ENCODE measurements at regions not wholly inside any gene's neighbourhood (a gene's known extent, or its start where the extent isn't known, plus 50 kb on each side); places are given as distances from the start of the nearest gene placed in this dataset.

- H3K27ac ChIP-seq (ENCODE audit: low read depth, low read length, poor library complexity, severe bottlenecking), result no peak overlapping the region
- H3K36me3 ChIP-seq (ENCODE audit: insufficient read depth, low read length, poor library complexity, severe bottlenecking), result no peaks in the 10 kb centered on the region
- no peaks in the 10 kb centered on the region for H3K27me3 ChIP-seq (replicated peaks; ENCODE audit: insufficient read depth, low read depth, low read length, poor library complexity)
- TF ChIP-seq CTCF (conservative IDR thresholded peaks at IDR 0.05; ENCODE audit: low read depth, low read length) (no peak), EZH2 (IDR thresholded peaks at IDR 0.05; ENCODE audit: borderline replicate concordance, low read depth, low read length, poor library complexity, severe bottlenecking) (no peak)
- CTCF ChIA-PET, result no interaction called here
- no peak overlapping the region for H3K4me3 ChIP-seq (ENCODE audit: low read depth, low read length, poor library complexity, severe bottlenecking)
- H3K4me1 ChIP-seq (ENCODE audit: insufficient read depth, low read length, poor library complexity, severe bottlenecking), result no peaks in the 10 kb centered on the region
- POLR2A ChIA-PET (ENCODE audit: low non-redundant PET), result no interaction called here
- no peak for DNase-seq (ENCODE audit: low spot score)
- no TSS peak for BruUV-seq (replicated peaks)
- peaks cover 14% of the 10 kb centered on the region for H3K9me3 ChIP-seq (ENCODE audit: low read depth, low read length, poor library complexity, severe bottlenecking)
- intact Hi-C loops (cut with micrococcal nuclease; ENCODE audit: unreplicated experiment), result no loop called here
These were observed 1081.7 kb downstream of the JRKL start for GRCh38 chr11:97471480-97471879.

- no peaks in the 10 kb centered on the region for H3K4me1 ChIP-seq (ENCODE audit: insufficient read depth, low read length, poor library complexity, severe bottlenecking)
- intact Hi-C loops (cut with micrococcal nuclease; ENCODE audit: unreplicated experiment), result no loop called here
- ChIA-PET CTCF (no interaction called here), POLR2A (ENCODE audit: low non-redundant PET) (no interaction called here)
- H3K27me3 ChIP-seq (replicated peaks; ENCODE audit: insufficient read depth, low read depth, low read length, poor library complexity), result no peaks in the 10 kb centered on the region
- BruUV-seq (replicated peaks), result no TSS peak
- H3K9me3 ChIP-seq (ENCODE audit: low read depth, low read length, poor library complexity, severe bottlenecking), result peaks cover 11% of the 10 kb centered on the region
- TF ChIP-seq EZH2 (IDR thresholded peaks at IDR 0.05; ENCODE audit: borderline replicate concordance, low read depth, low read length, poor library complexity, severe bottlenecking), result no peak
- no peak overlapping the region for H3K4me3 ChIP-seq (ENCODE audit: low read depth, low read length, poor library complexity, severe bottlenecking)
- H3K36me3 ChIP-seq (ENCODE audit: insufficient read depth, low read length, poor library complexity, severe bottlenecking), result no peaks in the 10 kb centered on the region
- DNase-seq (ENCODE audit: low spot score), result no peak
- H3K27ac ChIP-seq (ENCODE audit: low read depth, low read length, poor library complexity, severe bottlenecking), result no peak overlapping the region
These were observed 1097.6 kb downstream of the JRKL start for GRCh38 chr11:97487387-97487786.

- H3K4me1 ChIP-seq (ENCODE audit: insufficient read depth, low read length, poor library complexity, severe bottlenecking), result no peaks in the 10 kb centered on the region
- no peak overlapping the region for H3K27ac ChIP-seq (ENCODE audit: low read depth, low read length, poor library complexity, severe bottlenecking)
- ChIA-PET CTCF (no interaction called here), POLR2A (ENCODE audit: low non-redundant PET) (interaction anchor here (0.7 kb wide), 1 partner anchor 355 kb away, joined by 7 read pairs; no protein-coding TSS in a partner anchor)
- no TSS peak for BruUV-seq (replicated peaks)
- DNase-seq (ENCODE audit: low spot score), result no peak
- TF ChIP-seq CTCF (conservative IDR thresholded peaks at IDR 0.05; ENCODE audit: low read depth, low read length) (no peak), EZH2 (IDR thresholded peaks at IDR 0.05; ENCODE audit: borderline replicate concordance, low read depth, low read length, poor library complexity, severe bottlenecking) (no peak)
- H3K4me3 ChIP-seq (ENCODE audit: low read depth, low read length, poor library complexity, severe bottlenecking), result no peak overlapping the region
- intact Hi-C loops (cut with micrococcal nuclease; ENCODE audit: unreplicated experiment), result no loop called here
- H3K36me3 ChIP-seq (ENCODE audit: insufficient read depth, low read length, poor library complexity, severe bottlenecking), result no peaks in the 10 kb centered on the region
- peaks cover 19% of the 10 kb centered on the region for H3K9me3 ChIP-seq (ENCODE audit: low read depth, low read length, poor library complexity, severe bottlenecking)
- no peaks in the 10 kb centered on the region for H3K27me3 ChIP-seq (replicated peaks; ENCODE audit: insufficient read depth, low read depth, low read length, poor library complexity)
These were observed 1109.1 kb downstream of the JRKL start for GRCh38 chr11:97498891-97499290.

GRCh38 chr11:97502201-97502600, 1112.4 kb downstream of the JRKL start:
- H3K9me3 ChIP-seq (ENCODE audit: low read depth, low read length, poor library complexity, severe bottlenecking), result peaks cover 16% of the 10 kb centered on the region

More at GRCh38 chr11:97502201-97502600, 1112.4 kb downstream of the JRKL start:
- no peak overlapping the region for H3K27ac ChIP-seq (ENCODE audit: low read depth, low read length, poor library complexity, severe bottlenecking)
- intact Hi-C loops (cut with micrococcal nuclease; ENCODE audit: unreplicated experiment), result no loop called here
- POLR2A ChIA-PET (ENCODE audit: low non-redundant PET), result no interaction called here
- H3K4me1 ChIP-seq (ENCODE audit: insufficient read depth, low read length, poor library complexity, severe bottlenecking), result no peaks in the 10 kb centered on the region
- no peak overlapping the region for H3K4me3 ChIP-seq (ENCODE audit: low read depth, low read length, poor library complexity, severe bottlenecking)
- H3K36me3 ChIP-seq (ENCODE audit: insufficient read depth, low read length, poor library complexity, severe bottlenecking), result no peaks in the 10 kb centered on the region
- H3K27me3 ChIP-seq (replicated peaks; ENCODE audit: insufficient read depth, low read depth, low read length, poor library complexity), result no peaks in the 10 kb centered on the region
- TF ChIP-seq EZH2 (IDR thresholded peaks at IDR 0.05; ENCODE audit: borderline replicate concordance, low read depth, low read length, poor library complexity, severe bottlenecking) (no peak), CTCF (conservative IDR thresholded peaks at IDR 0.05; ENCODE audit: low read depth, low read length) (no peak)
- BruUV-seq (replicated peaks), result no TSS peak
- CTCF ChIA-PET, result no interaction called here
- no peak for DNase-seq (ENCODE audit: low spot score)

Data from A673 (cell line).